SK-N-SH treated with all-trans-retinoic acid at 6 μM for 48 hours (cell line): ENCODE measurements at regions not wholly inside any gene's neighbourhood (a gene's known extent, or its start where the extent isn't known, plus 50 kb on each side); places are given as distances from the start of the nearest gene placed in this dataset.

ENCODE experiments used
- GLIS3 ChIP-seq: fragments of 250-450 bp; sonication (Bioruptor Pico); IDR thresholded peaks from 2 replicates; pipeline ENCODE4 v1.5.0; 2020; ENCODE audit warnings: mild to moderate bottlenecking, moderate library complexity
- PPARA ChIP-seq: fragments of 250-450 bp; sonication (Bioruptor Pico); IDR thresholded peaks from 2 replicates; pipeline ENCODE4 v1.5.0; 2020; ENCODE audit warnings: mild to moderate bottlenecking, borderline replicate concordance
- RARB ChIP-seq: fragments of 250-450 bp; sonication (Bioruptor Pico); IDR thresholded peaks from 2 replicates; pipeline ENCODE4 v1.8.0; 2021; ENCODE audit warnings: mild to moderate bottlenecking, moderate library complexity
- SNAI2 ChIP-seq: fragments of 250-450 bp; sonication (Bioruptor Pico); IDR thresholded peaks from 2 replicates; pipeline ENCODE4 v1.5.0; 2020; ENCODE audit warnings: mild to moderate bottlenecking, moderate library complexity
- ZC3H10 ChIP-seq: fragments of 250-450 bp; sonication (Bioruptor Pico); IDR thresholded peaks from 2 replicates; pipeline ENCODE4 v1.5.1; 2021; ENCODE audit warnings: mild to moderate bottlenecking, moderate library complexity
- ZFP30 ChIP-seq: fragments of 450-650 bp; formaldehyde crosslinking; IDR thresholded peaks from 2 replicates; pipeline ENCODE4 v1.5.0; 2022; ENCODE audit warnings: mild to moderate bottlenecking, moderate library complexity
- ZNF565 ChIP-seq: fragments of 450-650 bp; formaldehyde crosslinking; conservative IDR thresholded peaks from 2 replicates; pipeline ENCODE4 v1.5.0; 2020; ENCODE audit warnings: low read depth, mild to moderate bottlenecking, moderate library complexity
- TF ChIP-seq, protein P1 (sequence below): fragments of 250-450 bp; sonication (Bioruptor Pico); IDR thresholded peaks from 2 replicates; pipeline ENCODE4 v1.5.1; 2021; ENCODE audit warnings: mild to moderate bottlenecking, moderate library complexity

GRCh38 chr12:67788118-67788517, 139.6 kb downstream of the DYRK2 start:
- TF ChIP-seq ZC3H10 (CRISPR knock-in tag) (no peak), RARB (CRISPR knock-in tag) (no peak), GLIS3 (CRISPR knock-in tag) (no peak), ZNF565 (no peak), SNAI2 (CRISPR knock-in tag) (no peak), PPARA (no peak), ZFP30 (no peak)
- TF ChIP-seq, protein P1, sequence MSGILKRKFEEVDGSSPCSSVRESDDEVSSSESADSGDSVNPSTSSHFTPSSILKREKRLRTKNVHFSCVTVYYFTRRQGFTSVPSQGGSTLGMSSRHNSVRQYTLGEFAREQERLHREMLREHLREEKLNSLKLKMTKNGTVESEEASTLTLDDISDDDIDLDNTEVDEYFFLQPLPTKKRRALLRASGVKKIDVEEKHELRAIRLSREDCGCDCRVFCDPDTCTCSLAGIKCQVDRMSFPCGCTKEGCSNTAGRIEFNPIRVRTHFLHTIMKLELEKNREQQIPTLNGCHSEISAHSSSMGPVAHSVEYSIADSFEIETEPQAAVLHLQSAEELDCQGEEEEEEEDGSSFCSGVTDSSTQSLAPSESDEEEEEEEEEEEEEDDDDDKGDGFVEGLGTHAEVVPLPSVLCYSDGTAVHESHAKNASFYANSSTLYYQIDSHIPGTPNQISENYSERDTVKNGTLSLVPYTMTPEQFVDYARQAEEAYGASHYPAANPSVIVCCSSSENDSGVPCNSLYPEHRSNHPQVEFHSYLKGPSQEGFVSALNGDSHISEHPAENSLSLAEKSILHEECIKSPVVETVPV (CRISPR knock-in tag), result no peak
